H9 (cell line): ENCODE measurements at regions not wholly inside any gene's neighbourhood (a gene's known extent, or its start where the extent isn't known, plus 50 kb on each side); places are given as distances from the start of the nearest gene placed in this dataset.

Source experiments
- DNase-seq: peaks from one replicate; pipeline ENCODE4 v3.0.0-alpha.2; 2017
- H2AFZ ChIP-seq: one replicate; pipeline ENCODE4 v1.6.1; 2013; ENCODE audit warnings: mild to moderate bottlenecking, low read length, control low read depth, moderate library complexity
- H2AK5ac ChIP-seq: 2 replicates; pipeline ENCODE4 v1.6.1; 2013; ENCODE audit warnings: low read length, control low read depth, mixed read lengths; ENCODE audit not compliant: insufficient read length
- H2BK120ac ChIP-seq: one replicate; pipeline ENCODE4 v1.6.1; 2013; ENCODE audit warnings: low read depth, mild to moderate bottlenecking, low read length, control low read depth, inconsistent platforms; ENCODE audit not compliant: poor library complexity, severe bottlenecking
- H2BK12ac ChIP-seq: 2 replicates; pipeline ENCODE4 v1.6.1; 2013; ENCODE audit warnings: low read length, control low read depth, mixed read lengths, low read depth; ENCODE audit not compliant: insufficient read length
- H2BK15ac ChIP-seq: 2 replicates; pipeline ENCODE4 v1.6.1; 2013; ENCODE audit warnings: low read depth, low read length, control low read depth
- H2BK20ac ChIP-seq: one replicate; pipeline ENCODE4 v1.6.1; 2013; ENCODE audit warnings: low read depth, mild to moderate bottlenecking, low read length, control low read depth, inconsistent platforms; ENCODE audit not compliant: poor library complexity, severe bottlenecking
- H2BK5ac ChIP-seq: 2 replicates; pipeline ENCODE4 v1.6.1; 2013; ENCODE audit warnings: low read length, control low read depth, mixed read lengths; ENCODE audit not compliant: insufficient read length
- H3K14ac ChIP-seq: 2 replicates; pipeline ENCODE4 v1.6.1; 2013; ENCODE audit warnings: low read length, control low read depth; ENCODE audit not compliant: insufficient read depth
- H3K18ac ChIP-seq: 2 replicates; pipeline ENCODE4 v1.6.1; 2013; ENCODE audit warnings: low read depth, mild to moderate bottlenecking, mixed read lengths, low read length, control low read depth; ENCODE audit not compliant: insufficient read length
- H3K23ac ChIP-seq: 2 replicates; pipeline ENCODE4 v1.6.1; 2013; ENCODE audit warnings: low read length, control low read depth, mixed read lengths, low read depth; ENCODE audit not compliant: insufficient read length
- H3K23me2 ChIP-seq: 2 replicates; pipeline ENCODE4 v1.6.1; 2013; ENCODE audit warnings: low read depth, mild to moderate bottlenecking, mixed read lengths, low read length, control low read depth; ENCODE audit not compliant: insufficient read length, poor library complexity, severe bottlenecking
- H3K27ac ChIP-seq: 2 replicates; pipeline ENCODE4 v1.5.1; 2013; ENCODE audit warnings: low read length, control low read depth, mixed read lengths, low read depth; ENCODE audit not compliant: insufficient read length
- H3K27me3 ChIP-seq: 2 replicates; pipeline ENCODE4 v1.6.1; 2013; ENCODE audit warnings: low read length, control low read depth, inconsistent platforms; ENCODE audit not compliant: insufficient read depth
- H3K4ac ChIP-seq: 2 replicates; pipeline ENCODE4 v1.6.1; 2013; ENCODE audit warnings: low read depth, mild to moderate bottlenecking, control low read depth, inconsistent platforms, low read length, moderate library complexity
- H3K4me1 ChIP-seq: 2 replicates; pipeline ENCODE4 v1.6.1; 2013; ENCODE audit warnings: low read length, control low read depth, inconsistent platforms; ENCODE audit not compliant: insufficient read depth
- H3K4me2 ChIP-seq: 2 replicates; pipeline ENCODE4 v1.6.1; 2013; ENCODE audit warnings: low read length, control low read depth, mixed read lengths; ENCODE audit not compliant: insufficient read length, insufficient read depth
- H3K56ac ChIP-seq: 2 replicates; pipeline ENCODE4 v1.6.1; 2013; ENCODE audit warnings: low read depth, mild to moderate bottlenecking, mixed read lengths, low read length, control low read depth; ENCODE audit not compliant: insufficient read length
- H3K79me1 ChIP-seq: 2 replicates; pipeline ENCODE4 v1.6.1; 2013; ENCODE audit warnings: low read depth, mild to moderate bottlenecking, moderate library complexity, low read length, control low read depth, inconsistent platforms; ENCODE audit not compliant: insufficient read depth, poor library complexity, severe bottlenecking
- H3K79me2 ChIP-seq: 2 replicates; pipeline ENCODE4 v1.6.1; 2013; ENCODE audit warnings: low read length, control low read depth, inconsistent platforms; ENCODE audit not compliant: insufficient read depth
- H3K9ac ChIP-seq: 2 replicates; pipeline ENCODE4 v1.6.1; 2013; ENCODE audit warnings: low read length, control low read depth, mixed read lengths; ENCODE audit not compliant: insufficient read length; ENCODE audit errors: extremely low read depth
- H3K9me3 ChIP-seq: one replicate; pipeline ENCODE4 v1.6.1; 2013; ENCODE audit warnings: low read depth, low read length, inconsistent platforms; ENCODE audit not compliant: control insufficient read depth
- H3T11ph ChIP-seq: one replicate; pipeline ENCODE4 v1.6.1; 2013; ENCODE audit warnings: mild to moderate bottlenecking, low read length, control low read depth, inconsistent platforms
- H4K20me1 ChIP-seq: one replicate; pipeline ENCODE4 v1.6.1; 2013; ENCODE audit not compliant: control insufficient read depth, insufficient read length, insufficient read depth
- H4K5ac ChIP-seq: 2 replicates; pipeline ENCODE4 v1.6.1; 2013; ENCODE audit warnings: low read depth, mild to moderate bottlenecking, mixed read lengths, low read length, control low read depth; ENCODE audit not compliant: insufficient read length
- H4K8ac ChIP-seq: replicated peaks from 2 replicates; pipeline ENCODE4 v1.6.1; 2013; ENCODE audit warnings: low read length, control low read depth, mixed read lengths, low read depth; ENCODE audit not compliant: insufficient read length
- H4K91ac ChIP-seq: 2 replicates; pipeline ENCODE4 v1.6.1; 2013; ENCODE audit warnings: low read depth, mild to moderate bottlenecking, moderate library complexity, mixed read lengths, low read length, control low read depth; ENCODE audit not compliant: insufficient read length
- H3K27ac Mint-ChIP-seq, 3 experiments: 2 replicates in 2 of 3; 3 replicates in 1 of 3; pipeline ENCODE4 v1.8.0; 2020 to 2021; ENCODE audit warnings: mixed read lengths in 3 of 3, mild to moderate bottlenecking in 1 of 3, moderate library complexity in 1 of 3
- H3K27me3 Mint-ChIP-seq: 2 replicates; pipeline ENCODE4 v1.8.0; 2021; ENCODE audit warnings: low read depth, mild to moderate bottlenecking, moderate library complexity, mixed read lengths
- H3K36me3 Mint-ChIP-seq, 3 experiments: 2 replicates in 2 of 3; 3 replicates in 1 of 3; pipeline ENCODE4 v1.8.0; 2020 to 2021; ENCODE audit warnings: low read depth in 3 of 3, mixed read lengths in 3 of 3; ENCODE audit not compliant: insufficient read depth in 1 of 3
- H3K4me1 Mint-ChIP-seq, 2 experiments: 2 replicates each; pipeline ENCODE4 v1.8.0; 2020; ENCODE audit warnings: mixed read lengths in 2 of 2
- H3K4me3 Mint-ChIP-seq, 2 experiments: 2 replicates in 1 of 2; 3 replicates in 1 of 2; pipeline ENCODE4 v1.8.0; 2020 to 2021; ENCODE audit warnings: mild to moderate bottlenecking in 2 of 2, mixed read lengths in 2 of 2, moderate library complexity in 1 of 2
- H3K9me3 Mint-ChIP-seq, 2 experiments: 2 replicates in 1 of 2; 3 replicates in 1 of 2; pipeline ENCODE4 v1.8.0; 2020; ENCODE audit warnings: mild to moderate bottlenecking in 2 of 2, mixed read lengths in 2 of 2, moderate library complexity in 1 of 2
- CTCF ChIP-seq: fragments of 200-600 bp; sonication (generic); conservative IDR thresholded peaks from 3 replicates; pipeline ENCODE4 v1.8.0; 2021; ENCODE audit warnings: antibody characterized with exemption, mild to moderate bottlenecking
- WGBS: extraction: QIAGEN DNeasy Blood & Tissue Kit; methylation state at CpG from one replicate; pipeline ENCODE4 v1.1.7; 2013; ENCODE audit warnings: missing lambda C conversion rate, low lambda C conversion rate, mixed read lengths; ENCODE audit not compliant: insufficient read length; ENCODE audit errors: extremely low coverage; 5-methylcytosine and 5-hydroxymethylcytosine counted together

- Histone ChIP-seq H3K79me1 (no peaks in the 10 kb centered on the region), H3K23me2 (no peaks in the 10 kb centered on the region), H2BK15ac (no peak overlapping the region), H3T11ph (no peak overlapping the region), H3K23ac (no peak overlapping the region), H3K4me1 (peaks cover 8% of the 10 kb centered on the region; the same call in 1 of the 2 replicates), H3K9ac (no peak overlapping the region), H4K5ac (no peak overlapping the region), H4K91ac (no peak overlapping the region), H3K4ac (no peak overlapping the region), H2AFZ (no peak overlapping the region), H4K8ac (no peak overlapping the region), H2BK20ac (no peak overlapping the region), H3K9me3 (no peaks in the 10 kb centered on the region), H2BK12ac (no peak overlapping the region), H3K4me2 (no peak overlapping the region), H2AK5ac (no peak overlapping the region), H3K18ac (no peak overlapping the region), H3K56ac (no peak overlapping the region), H3K27me3 (no peaks in the 10 kb centered on the region; the same call in 1 of the 2 replicates), H4K20me1 (no peaks in the 10 kb centered on the region), H3K79me2 (no peaks in the 10 kb centered on the region), H2BK120ac (no peak overlapping the region), H2BK5ac (no peak overlapping the region), H3K14ac (no peak overlapping the region), H3K27ac (no peak overlapping the region)
- Mint-ChIP-seq H3K4me3 (no peak overlapping the region), H3K27me3 (no peaks in the 10 kb centered on the region; the same call in 1 of the 2 replicates), H3K9me3 (no peaks in the 10 kb centered on the region), H3K4me1 (peaks cover 30 to 33% of the 10 kb centered on the region in 2 experiments), H3K36me3 (no peaks in the 10 kb centered on the region), H3K27ac (peak overlapping the region in 1 of 3 experiments; percentile 53; a peak in 1 of 7 replicates)
- TF ChIP-seq CTCF: no peak
- no CpG with 5 or more reads among the region's 11 CpGs for WGBS
- no peak for DNase-seq
Observed at GRCh38 chr14:98909251-98909944, 362.6 kb downstream of the BCL11B start.
